ENCODE measurements at regions not wholly inside any gene's neighbourhood (a gene's known extent, or its start where the extent isn't known, plus 50 kb on each side); places are given as distances from the start of the nearest gene placed in this dataset.

- intact Hi-C loops (cut with DNase I) = no loop called here
- ATAC-seq = no peak
- no peak for DNase-seq (ENCODE audit: missing footprints)
These were observed 66.7 kb upstream of the FAM20C start for GRCh38 chr7:125661-126060.

- intact Hi-C loops (cut with DNase I) = no loop called here
- ATAC-seq = no peak
- no peak for DNase-seq (ENCODE audit: missing footprints)
These were observed 66.0 kb upstream of the FAM20C start for GRCh38 chr7:126368-126767.

GRCh38 chr7:127064-127598 is 65.2 kb upstream of the FAM20C start:
- ATAC-seq (no peak), DNase-seq (ENCODE audit: missing footprints) (no peak)
- intact Hi-C loops (cut with DNase I) = no loop called here

- ATAC-seq = no peak
- intact Hi-C loops (cut with DNase I) = no loop called here
- DNase-seq (ENCODE audit: missing footprints) = no peak
These were observed 63.9 kb upstream of the FAM20C start for GRCh38 chr7:128171-129080.

DNA sequence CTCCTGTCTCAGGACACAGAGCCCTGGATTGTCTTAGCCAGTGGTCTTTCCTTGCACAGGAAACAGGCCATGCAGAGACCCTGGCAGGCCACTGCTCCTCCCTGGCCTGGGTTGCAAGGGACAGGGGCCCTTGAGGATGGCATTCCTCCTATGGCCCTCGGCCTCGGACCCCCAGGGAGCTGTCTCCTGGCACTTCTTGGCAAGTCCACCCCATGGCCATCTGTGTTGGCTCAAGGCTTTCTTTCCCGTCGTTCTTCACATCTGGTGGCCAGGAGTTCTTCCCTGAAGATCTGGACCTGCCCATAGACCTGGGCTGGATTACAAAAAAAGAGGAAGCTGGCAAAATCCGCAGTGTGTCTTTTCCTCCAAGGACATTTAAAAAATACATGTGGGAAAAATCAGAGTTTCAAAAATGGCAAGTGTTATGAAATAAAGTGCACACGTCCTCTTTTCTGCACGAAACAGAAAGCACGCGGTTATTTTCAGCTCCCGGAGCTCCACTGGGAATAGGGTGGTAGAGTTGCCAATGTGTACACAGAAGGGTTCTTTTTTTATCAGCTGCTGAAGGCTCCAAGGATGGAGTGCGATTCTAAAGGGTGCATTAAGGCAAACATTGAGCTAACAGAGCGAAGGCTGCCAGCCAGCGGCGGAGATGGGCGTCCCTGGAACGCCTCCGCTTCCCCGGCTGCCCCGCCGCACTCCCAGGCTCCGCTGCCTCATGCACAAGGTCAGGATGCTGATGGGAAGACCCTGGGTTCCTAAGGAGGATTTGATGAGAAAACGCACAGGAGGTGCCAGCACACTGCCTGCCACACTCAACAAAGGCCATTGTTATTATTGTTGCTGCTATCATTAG is 62.8 kb upstream of the FAM20C start:
- ATAC-seq (peak; percentile 59), DNase-seq (ENCODE audit: missing footprints) (no peak)
- intact Hi-C loops (cut with DNase I) = no loop called here

GRCh38 chr7:130222-130572 is 62.2 kb upstream of the FAM20C start:
- intact Hi-C loops (cut with DNase I) = no loop called here
- ATAC-seq (peak; percentile 67), DNase-seq (ENCODE audit: missing footprints) (no peak)

GRCh38 chr7:130875-131780 is 61.2 kb upstream of the FAM20C start:
- no peak for DNase-seq (ENCODE audit: missing footprints)
- intact Hi-C loops (cut with DNase I) = no loop called here
- peak; percentile 32 for ATAC-seq

- ATAC-seq (peak; percentile 62), DNase-seq (ENCODE audit: missing footprints) (peak; percentile 83)
- intact Hi-C loops (cut with DNase I) = no loop called here
These were observed 60.4 kb upstream of the FAM20C start for GRCh38 chr7:131781-132482.

- no peak for ATAC-seq
- DNase-seq (ENCODE audit: missing footprints) = no peak
- intact Hi-C loops (cut with DNase I) = no loop called here
These were observed 59.5 kb upstream of the FAM20C start for GRCh38 chr7:132899-133298.

GRCh38 chr7:133470-133869 is 58.9 kb upstream of the FAM20C start:
- ATAC-seq (no peak), DNase-seq (ENCODE audit: missing footprints) (no peak)
- intact Hi-C loops (cut with DNase I) = no loop called here

GRCh38 chr7:134029-134428 is 58.3 kb upstream of the FAM20C start:
- ATAC-seq (no peak), DNase-seq (ENCODE audit: missing footprints) (no peak)
- intact Hi-C loops (cut with DNase I) = no loop called here

DNA sequence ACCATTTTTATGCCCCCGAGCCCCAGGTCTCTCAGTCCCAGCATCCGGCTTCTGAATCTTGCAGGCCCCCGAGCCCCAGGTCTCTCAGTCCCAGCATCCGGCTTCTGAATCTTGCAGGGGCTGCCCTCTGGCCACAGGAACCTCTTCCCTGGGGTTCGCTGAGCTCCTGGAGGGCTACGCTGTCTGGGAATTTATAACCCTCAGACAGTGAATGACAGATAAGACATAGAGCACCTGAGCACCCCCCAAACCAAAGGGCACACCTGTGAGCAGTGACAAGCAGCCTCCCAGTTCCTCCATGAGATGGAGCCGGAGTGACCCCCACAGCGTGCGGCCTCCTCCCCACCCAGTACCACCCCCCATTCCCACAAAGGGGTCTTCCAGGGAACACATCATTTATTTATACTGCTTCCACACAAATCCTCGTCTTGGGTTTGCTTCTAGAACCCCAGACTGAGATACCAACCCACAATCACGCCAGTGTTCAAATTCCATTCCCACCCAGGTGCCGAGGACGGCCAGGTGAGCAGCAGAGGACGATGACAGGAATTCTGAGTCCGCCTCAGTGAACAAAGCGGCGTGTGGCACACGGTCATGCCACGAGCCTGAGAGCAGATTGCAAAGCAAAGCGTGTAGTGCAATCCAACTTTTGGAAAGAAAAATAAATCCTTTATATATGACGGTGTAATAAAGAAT is 57.7 kb upstream of the FAM20C start:
- DNase-seq (ENCODE audit: missing footprints) = no peak
- intact Hi-C loops (cut with DNase I) = no loop called here
- no peak for ATAC-seq

GRCh38 chr7:135257-135653 is 57.1 kb upstream of the FAM20C start:
- DNase-seq (ENCODE audit: missing footprints) = no peak
- ATAC-seq = no peak
- intact Hi-C loops (cut with DNase I) = no loop called here

- intact Hi-C loops (cut with DNase I) = no loop called here
- ATAC-seq (no peak), DNase-seq (ENCODE audit: missing footprints) (no peak)
These were observed 56.4 kb upstream of the FAM20C start for GRCh38 chr7:135731-136645.

DNA sequence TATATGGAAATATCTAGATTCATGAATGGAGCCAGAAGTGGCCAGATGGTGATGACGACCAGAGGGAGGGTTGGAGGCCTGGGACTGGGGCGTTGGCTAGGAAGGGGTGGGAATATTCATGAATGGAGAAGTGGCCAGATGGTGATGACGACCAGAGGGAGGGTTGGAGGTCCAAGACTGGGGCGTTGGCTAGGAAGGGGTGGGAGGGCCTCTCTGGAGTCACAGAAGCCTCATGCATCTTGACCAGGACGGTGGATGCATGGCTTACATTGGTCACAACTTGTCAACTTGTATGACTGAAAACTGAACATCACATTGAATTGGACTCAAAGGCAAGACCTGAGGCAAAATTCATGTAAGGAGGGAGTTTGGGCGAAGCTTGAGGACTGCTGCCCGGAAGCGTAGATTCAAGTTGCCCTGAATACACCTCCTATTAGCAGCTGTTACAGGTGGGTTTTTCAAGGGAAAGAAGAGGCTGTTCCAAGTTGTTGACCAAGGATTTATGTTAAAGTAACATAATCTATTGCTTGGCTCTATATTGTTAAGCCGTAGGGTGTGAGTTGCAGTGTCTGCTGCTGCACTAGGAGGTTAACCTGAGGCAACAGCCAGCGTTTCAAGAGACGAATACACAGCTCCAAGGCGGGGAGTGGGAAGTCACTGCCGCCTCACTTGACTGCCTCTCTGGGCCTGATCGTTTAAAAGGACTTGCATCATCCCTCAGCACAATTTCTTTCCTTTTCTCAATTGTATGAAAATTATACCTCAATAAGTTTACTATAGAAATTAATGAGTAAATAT is 55.1 kb upstream of the FAM20C start:
- DNase-seq (ENCODE audit: missing footprints) (no peak), ATAC-seq (peak; percentile 72)
- intact Hi-C loops (cut with DNase I) = no loop called here

GRCh38 chr7:139131-139530 is 53.2 kb upstream of the FAM20C start:
- no peak for ATAC-seq
- intact Hi-C loops (cut with DNase I) = no loop called here
- DNase-seq (ENCODE audit: missing footprints) = no peak

All from Right ventricle myocardium inferior (tissue), 1 donor.